ENCODE measurements at regions not wholly inside any gene's neighbourhood (a gene's known extent, or its start where the extent isn't known, plus 50 kb on each side); places are given as distances from the start of the nearest gene placed in this dataset. TPM values are rescaled to one million over a fixed set of nuclear protein-coding genes. Genes with fewer than 3 reads are reported as not detected.

GRCh38 chr2:184534986-184535385 lies 63.3 kb upstream of the ZNF804A start:
- intact Hi-C loops (cut with micrococcal nuclease): no loop called here
- CTCF ChIA-PET: no interaction called here
- Mint-ChIP-seq H3K27ac (no peak overlapping the region), H3K9me3 (peaks cover 0 to 12% (median 2%) of the 10 kb centered on the region in 11 donors), H3K36me3 (no peaks in the 10 kb centered on the region), H3K4me1 (no peaks in the 10 kb centered on the region), H3K4me3 (no peak overlapping the region), H3K27me3 (no peaks in the 10 kb centered on the region)
- Histone ChIP-seq H3K36me3 (ENCODE audit: control insufficient read depth in 2 of 3, insufficient read depth in 3 of 3, low read length in 3 of 3) (no peaks in the 10 kb centered on the region), H3K27me3 (ENCODE audit: control insufficient read depth in 2 of 2, insufficient read depth in 2 of 2, low read length in 2 of 2) (no peaks in the 10 kb centered on the region), H3K4me3 (ENCODE audit: low read length) (no peak overlapping the region), H3K27ac (ENCODE audit: low read depth, low read length) (no peak overlapping the region), H3K9me3 (ENCODE audit: control insufficient read depth in 2 of 3, low read length in 3 of 3) (no peaks in the 10 kb centered on the region), H3K4me1 (ENCODE audit: control insufficient read depth in 2 of 2, insufficient read depth in 2 of 2, low read length in 2 of 2) (no peaks in the 10 kb centered on the region)
- DNase-seq (no peak), ATAC-seq (no peak)
- POLR2A ChIA-PET: no interaction called here

- H3K36me3 Mint-ChIP-seq: no peaks in the 10 kb centered on the region
- H3K4me1 Mint-ChIP-seq: no peaks in the 10 kb centered on the region
- no peaks in the 10 kb centered on the region for H3K9me3 ChIP-seq (ENCODE audit: control insufficient read depth in 2 of 3, low read length in 3 of 3)
- H3K4me3 Mint-ChIP-seq: no peak overlapping the region
- no peaks in the 10 kb centered on the region for H3K27me3 Mint-ChIP-seq
- H3K4me3 ChIP-seq (ENCODE audit: low read length): no peak overlapping the region
- H3K27ac Mint-ChIP-seq: no peak overlapping the region
- intact Hi-C loops (cut with micrococcal nuclease): no loop called here
- DNase-seq: no peak
- no peaks in the 10 kb centered on the region for H3K4me1 ChIP-seq (ENCODE audit: control insufficient read depth in 2 of 2, insufficient read depth in 2 of 2, low read length in 2 of 2)
- ATAC-seq: no peak
- H3K36me3 ChIP-seq (ENCODE audit: control insufficient read depth in 2 of 3, insufficient read depth in 3 of 3, low read length in 3 of 3): no peaks in the 10 kb centered on the region
- peaks cover 0 to 12% (median 0%) of the 10 kb centered on the region in 11 donors for H3K9me3 Mint-ChIP-seq
- POLR2A ChIA-PET: no interaction called here
- no peak overlapping the region for H3K27ac ChIP-seq (ENCODE audit: low read depth, low read length)
- CTCF ChIA-PET: no interaction called here
- no peaks in the 10 kb centered on the region for H3K27me3 ChIP-seq (ENCODE audit: control insufficient read depth in 2 of 2, insufficient read depth in 2 of 2, low read length in 2 of 2)
These were observed 58.0 kb upstream of the ZNF804A start for GRCh38 chr2:184540246-184540789.

- no peaks in the 10 kb centered on the region for H3K4me1 ChIP-seq (ENCODE audit: control insufficient read depth in 2 of 2, insufficient read depth in 2 of 2, low read length in 2 of 2)
- no peak for ATAC-seq
- intact Hi-C loops (cut with micrococcal nuclease): no loop called here
- H3K36me3 Mint-ChIP-seq: no peaks in the 10 kb centered on the region
- H3K4me3 Mint-ChIP-seq: no peak overlapping the region
- H3K9me3 Mint-ChIP-seq: peaks cover 0 to 5% (median 0%) of the 10 kb centered on the region in 11 donors
- H3K27me3 ChIP-seq (ENCODE audit: control insufficient read depth in 2 of 2, insufficient read depth in 2 of 2, low read length in 2 of 2): no peaks in the 10 kb centered on the region
- H3K27ac Mint-ChIP-seq: no peak overlapping the region
- H3K4me1 Mint-ChIP-seq: no peaks in the 10 kb centered on the region
- H3K9me3 ChIP-seq (ENCODE audit: control insufficient read depth in 2 of 3, low read length in 3 of 3): no peaks in the 10 kb centered on the region
- no peak for DNase-seq
- no peak overlapping the region for H3K27ac ChIP-seq (ENCODE audit: low read depth, low read length)
- H3K4me3 ChIP-seq (ENCODE audit: low read length): no peak overlapping the region
- ChIA-PET POLR2A (no interaction called here), CTCF (no interaction called here)
- no peaks in the 10 kb centered on the region for H3K27me3 Mint-ChIP-seq
- H3K36me3 ChIP-seq (ENCODE audit: control insufficient read depth in 2 of 3, insufficient read depth in 3 of 3, low read length in 3 of 3): no peaks in the 10 kb centered on the region
These were observed 56.7 kb upstream of the ZNF804A start for GRCh38 chr2:184541591-184541990.

GRCh38 chr2:184543832-184544231 lies 54.5 kb upstream of the ZNF804A start:
- intact Hi-C loops (cut with micrococcal nuclease): no loop called here
- no peak for ATAC-seq
- H3K36me3 ChIP-seq (ENCODE audit: control insufficient read depth in 2 of 3, insufficient read depth in 3 of 3, low read length in 3 of 3): no peaks in the 10 kb centered on the region
- Mint-ChIP-seq H3K9me3 (peaks cover 0 to 6% (median 0%) of the 10 kb centered on the region in 11 donors), H3K4me3 (no peak overlapping the region), H3K27me3 (no peaks in the 10 kb centered on the region), H3K4me1 (no peaks in the 10 kb centered on the region), H3K27ac (no peak overlapping the region), H3K36me3 (no peaks in the 10 kb centered on the region)
- H3K9me3 ChIP-seq (ENCODE audit: control insufficient read depth in 2 of 3, low read length in 3 of 3): no peaks in the 10 kb centered on the region
- CTCF ChIA-PET: no interaction called here
- DNase-seq: no peak
- H3K4me1 ChIP-seq (ENCODE audit: control insufficient read depth in 2 of 2, insufficient read depth in 2 of 2, low read length in 2 of 2): no peaks in the 10 kb centered on the region
- H3K27ac ChIP-seq (ENCODE audit: low read depth, low read length): no peak overlapping the region
- no peaks in the 10 kb centered on the region for H3K27me3 ChIP-seq (ENCODE audit: control insufficient read depth in 2 of 2, insufficient read depth in 2 of 2, low read length in 2 of 2)
- POLR2A ChIA-PET: no interaction called here
- no peak overlapping the region for H3K4me3 ChIP-seq (ENCODE audit: low read length)

Small RNAs in the stretch of these regions (microRNA-seq; reads per million reads assigned to microRNA genes)
- gene MIR548AE1 (ENCODE audit: borderline microRNAs expressed): not detected

Data from naive thymus-derived CD4-positive, alpha-beta T cell (primary cell).